AG08395 (cell line): ENCODE measurements at regions not wholly inside any gene's neighbourhood (a gene's known extent, or its start where the extent isn't known, plus 50 kb on each side); places are given as distances from the start of the nearest gene placed in this dataset.

Source experiments
- DNase-seq: peaks from one replicate; pipeline ENCODE4 v3.0.0; 2012; ENCODE audit warnings: mixed read lengths, low spot score

- peak; percentile 84 for DNase-seq
Measured at GRCh38 chr6:105587349-105588122, 184.7 kb upstream of the PREP start.

- no peak for DNase-seq
Measured at GRCh38 chr6:105578179-105578707, 175.4 kb upstream of the PREP start.

GRCh38 chr6:105573556-105573955 lies 170.7 kb upstream of the PREP start:
- DNase-seq, result no peak

- DNase-seq, result no peak
Measured at GRCh38 chr6:105573138-105573537, 170.3 kb upstream of the PREP start.

- DNase-seq, result no peak
Measured at GRCh38 chr6:105570416-105570815, 167.5 kb upstream of the PREP start.

- no peak for DNase-seq
Measured at GRCh38 chr6:105569706-105570105, 166.8 kb upstream of the PREP start.

GRCh38 chr6:105568751-105569150 lies 165.9 kb upstream of the PREP start:
- DNase-seq, result no peak

- DNase-seq, result no peak
Measured at GRCh38 chr6:105568142-105568541, 165.3 kb upstream of the PREP start.

- no peak for DNase-seq
Measured at GRCh38 chr6:105567140-105567539, 164.3 kb upstream of the PREP start.

GRCh38 chr6:105566503-105566902 lies 163.6 kb upstream of the PREP start:
- no peak for DNase-seq

- DNase-seq, result no peak
Measured at GRCh38 chr6:105564121-105564902, 161.4 kb upstream of the PREP start.

GRCh38 chr6:105562027-105562426 lies 159.1 kb upstream of the PREP start:
- no peak for DNase-seq

GRCh38 chr6:105561486-105561885 lies 158.6 kb upstream of the PREP start:
- DNase-seq, result no peak

- DNase-seq, result peak; percentile 55
Measured at GRCh38 chr6:105560611-105561066, 157.8 kb upstream of the PREP start.

GRCh38 chr6:105557291-105557690 lies 154.4 kb upstream of the PREP start:
- DNase-seq, result no peak

GRCh38 chr6:105553171-105553570 lies 150.3 kb upstream of the PREP start:
- no peak for DNase-seq

- DNase-seq, result no peak
Measured at GRCh38 chr6:105550955-105551620, 148.2 kb upstream of the PREP start.

GRCh38 chr6:105546754-105547153 lies 143.9 kb upstream of the PREP start:
- DNase-seq, result no peak

- DNase-seq, result peak; percentile 78
Measured at GRCh38 chr6:105545947-105546731, 143.3 kb upstream of the PREP start.

GRCh38 chr6:105545228-105545920 lies 142.5 kb upstream of the PREP start:
- no peak for DNase-seq

GRCh38 chr6:105539911-105540310 lies 137.0 kb upstream of the PREP start:
- DNase-seq, result no peak
